Astrocyte of the spinal cord (primary cell): ENCODE measurements at regions not wholly inside any gene's neighbourhood (a gene's known extent, or its start where the extent isn't known, plus 50 kb on each side); places are given as distances from the start of the nearest gene placed in this dataset.

Experiments
- DNase-seq: peaks from one replicate; pipeline ENCODE4 v3.0.0; 2011; ENCODE audit warnings: low read depth, low spot score
- H3K4me3 ChIP-seq: 2 replicates; pipeline ENCODE4 v1.5.1; 2011; ENCODE audit warnings: low read depth, mild to moderate bottlenecking, low read length, moderate library complexity
- in situ Hi-C: cut with HindIII; loops from 2 replicates; pipeline ENCODE4 v1.10.0; 2017; ENCODE audit warnings: low sequenced_read_pairs
- TF ChIP-seq, protein P1 (sequence below): IDR thresholded peaks from 2 replicates; pipeline ENCODE4 v1.5.1; 2012; ENCODE audit warnings: low read depth, mild to moderate bottlenecking, low read length, inconsistent platforms

GRCh38 chr16:6106061-6106460 lies 1008.5 kb upstream of the EEF2KMT start:
- no peak for DNase-seq
- in situ Hi-C loops, result no loop called here
- TF ChIP-seq, protein P1, sequence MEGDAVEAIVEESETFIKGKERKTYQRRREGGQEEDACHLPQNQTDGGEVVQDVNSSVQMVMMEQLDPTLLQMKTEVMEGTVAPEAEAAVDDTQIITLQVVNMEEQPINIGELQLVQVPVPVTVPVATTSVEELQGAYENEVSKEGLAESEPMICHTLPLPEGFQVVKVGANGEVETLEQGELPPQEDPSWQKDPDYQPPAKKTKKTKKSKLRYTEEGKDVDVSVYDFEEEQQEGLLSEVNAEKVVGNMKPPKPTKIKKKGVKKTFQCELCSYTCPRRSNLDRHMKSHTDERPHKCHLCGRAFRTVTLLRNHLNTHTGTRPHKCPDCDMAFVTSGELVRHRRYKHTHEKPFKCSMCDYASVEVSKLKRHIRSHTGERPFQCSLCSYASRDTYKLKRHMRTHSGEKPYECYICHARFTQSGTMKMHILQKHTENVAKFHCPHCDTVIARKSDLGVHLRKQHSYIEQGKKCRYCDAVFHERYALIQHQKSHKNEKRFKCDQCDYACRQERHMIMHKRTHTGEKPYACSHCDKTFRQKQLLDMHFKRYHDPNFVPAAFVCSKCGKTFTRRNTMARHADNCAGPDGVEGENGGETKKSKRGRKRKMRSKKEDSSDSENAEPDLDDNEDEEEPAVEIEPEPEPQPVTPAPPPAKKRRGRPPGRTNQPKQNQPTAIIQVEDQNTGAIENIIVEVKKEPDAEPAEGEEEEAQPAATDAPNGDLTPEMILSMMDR, result no peak
- H3K4me3 ChIP-seq, result no peak overlapping the region

DNA sequence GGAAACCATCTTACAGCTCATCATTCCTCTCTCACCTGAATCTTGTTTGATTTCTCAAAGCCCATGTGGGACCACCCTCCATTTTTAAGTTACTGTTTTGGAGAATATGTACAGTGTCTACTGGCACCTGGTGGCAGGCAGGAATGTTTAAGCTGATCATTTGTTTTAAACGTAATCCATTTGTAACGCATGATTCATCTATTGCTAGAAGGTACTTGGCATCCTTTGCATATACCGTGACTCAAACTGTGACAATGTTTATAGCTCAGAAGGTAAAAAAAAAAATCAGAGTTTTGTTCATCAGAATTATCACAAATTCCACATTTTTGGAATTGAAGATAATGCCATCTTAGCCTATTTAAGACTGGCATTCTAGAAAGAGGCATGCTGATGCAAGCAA lies 1007.5 kb upstream of the EEF2KMT start:
- no peak overlapping the region for H3K4me3 ChIP-seq
- TF ChIP-seq, protein P1, result no peak
- in situ Hi-C loops, result no loop called here
- DNase-seq, result peak; percentile 40

- in situ Hi-C loops, result no loop called here
- TF ChIP-seq, protein P1, result no peak
- no peak for DNase-seq
These were observed 1006.8 kb upstream of the EEF2KMT start for GRCh38 chr16:6104428-6104827.

GRCh38 chr16:6103561-6103960 lies 1006.0 kb upstream of the EEF2KMT start:
- TF ChIP-seq, protein P1, result no peak
- in situ Hi-C loops, result no loop called here
- no peak overlapping the region for H3K4me3 ChIP-seq
- no peak for DNase-seq

More at GRCh38 chr16:6104428-6104827, 1006.8 kb upstream of the EEF2KMT start:
- no peak overlapping the region for H3K4me3 ChIP-seq

DNA sequence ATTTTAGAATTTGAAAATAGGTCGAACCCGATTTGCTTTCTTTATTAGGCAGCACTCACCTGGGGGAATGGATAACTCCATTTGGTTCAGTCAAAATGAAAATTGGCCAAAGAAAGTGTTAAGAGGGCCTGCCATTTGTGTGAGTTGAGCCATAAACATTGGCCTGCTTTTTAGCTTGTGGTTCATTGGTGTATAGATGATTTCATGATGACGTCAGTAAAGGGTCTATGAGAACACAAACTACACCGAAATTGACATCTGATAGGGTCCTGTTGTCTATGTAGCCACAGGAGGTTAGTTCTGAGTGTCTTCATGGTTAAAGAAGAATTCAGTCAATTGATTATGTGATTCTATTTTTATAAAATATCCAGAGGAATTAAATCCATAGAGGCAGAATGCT lies 1001.5 kb upstream of the EEF2KMT start:
- in situ Hi-C loops, result no loop called here
- H3K4me3 ChIP-seq, result no peak overlapping the region
- TF ChIP-seq, protein P1, result no peak
- DNase-seq, result no peak

DNA sequence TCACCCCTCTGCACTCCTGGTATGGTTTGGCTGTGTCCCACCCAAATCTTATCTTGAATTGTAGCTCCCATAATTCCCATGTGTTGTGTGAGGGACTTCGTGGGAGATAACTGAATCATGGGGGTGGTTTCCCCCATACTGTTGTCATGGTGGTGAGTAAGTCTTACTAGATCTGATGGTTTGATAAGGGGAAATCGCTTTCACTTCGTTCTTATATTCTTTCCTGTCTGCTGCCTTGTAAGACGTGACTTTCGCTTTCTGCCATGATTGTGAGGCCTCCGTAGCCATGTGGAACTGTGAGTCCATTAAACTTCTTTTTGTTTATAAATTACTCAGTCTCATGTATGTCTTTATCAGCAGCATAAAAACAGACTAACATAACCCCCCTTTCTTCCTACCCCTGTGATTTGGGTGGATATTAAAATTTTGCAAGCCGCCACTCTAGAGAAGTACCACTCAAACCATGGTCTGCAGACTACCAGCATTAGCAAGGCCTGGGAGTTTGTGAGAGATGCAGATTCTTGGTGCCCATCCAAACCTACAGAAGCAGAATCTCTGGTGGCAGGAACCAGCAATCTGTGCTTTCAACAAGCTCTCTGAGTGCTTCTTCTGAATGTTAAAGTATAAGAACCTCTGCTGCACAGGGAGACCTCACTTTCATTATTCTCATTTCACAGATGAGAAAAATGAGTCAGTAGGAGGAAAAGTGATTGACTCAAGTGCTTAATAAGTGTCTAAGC lies 999.5 kb upstream of the EEF2KMT start:
- in situ Hi-C loops, result no loop called here
- no peak for DNase-seq
- TF ChIP-seq, protein P1, result no peak
- H3K4me3 ChIP-seq, result no peak overlapping the region

DNA sequence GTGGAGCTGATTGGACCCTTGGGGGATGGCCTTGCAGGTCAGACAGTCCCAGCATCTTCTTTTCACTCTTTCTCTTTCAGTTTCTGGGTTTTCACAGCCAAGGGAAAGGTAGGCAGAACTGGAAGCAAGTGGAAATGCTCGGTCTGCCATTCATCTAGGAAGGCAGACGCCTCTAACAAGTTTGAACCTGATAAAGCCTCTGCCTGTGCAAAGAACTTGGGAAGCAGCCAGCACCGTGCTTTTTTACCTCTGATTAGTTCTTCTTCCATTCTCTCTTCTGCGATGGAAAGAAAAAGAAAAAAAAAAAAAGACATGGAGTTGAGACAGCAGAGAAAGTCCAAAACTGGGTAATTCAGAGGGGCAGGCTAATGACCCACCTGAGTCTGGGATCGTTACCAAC lies 997.8 kb upstream of the EEF2KMT start:
- in situ Hi-C loops, result no loop called here
- DNase-seq, result no peak
- H3K4me3 ChIP-seq, result no peak overlapping the region
- TF ChIP-seq, protein P1, result no peak
